Frontal cortex (tissue), 3 donors: ENCODE measurements at regions not wholly inside any gene's neighbourhood (a gene's known extent, or its start where the extent isn't known, plus 50 kb on each side); places are given as distances from the start of the nearest gene placed in this dataset.
A peak's percentile ranks its signal among the peaks of the same experiment; 100 is the strongest.

ENCODE experiments used
- DNase-seq, 2 donors: peaks; one replicate each; pipeline ENCODE4 v3.0.0; 2012; ENCODE audit warnings: low spot score in 2 of 2
- FAIRE-seq: peaks from 2 replicates; lab custom pipeline; 2012; peaks lifted over from hg19 to GRCh38; lab: Jason Lieb, UNC
- donor health status: control.
- donor health status: control.
- donor health status: control.

GRCh38 chrX:106331606-106332005 lies 163.5 kb downstream of the PWWP3B start:
- DNase-seq (no peak), FAIRE-seq (no peak)

- FAIRE-seq, result no peak
Measured at GRCh38 chrX:106341823-106342222, 173.7 kb downstream of the PWWP3B start.

GRCh38 chrX:106356580-106356979 lies 188.5 kb downstream of the PWWP3B start:
- DNase-seq, result no peak
- no peak for FAIRE-seq

More at GRCh38 chrX:106341823-106342222, 173.7 kb downstream of the PWWP3B start:
- no peak for DNase-seq

GRCh38 chrX:106363214-106363613 lies 195.1 kb downstream of the PWWP3B start:
- no peak for FAIRE-seq
- no peak for DNase-seq

GRCh38 chrX:106378616-106379015 lies 210.5 kb downstream of the PWWP3B start:
- DNase-seq (no peak), FAIRE-seq (no peak)

GRCh38 chrX:106391284-106391911 lies 220.4 kb upstream of the RADX start:
- FAIRE-seq, result no peak

GRCh38 chrX:106392346-106392745 lies 219.4 kb upstream of the RADX start:
- FAIRE-seq (no peak), DNase-seq (no peak)

More at GRCh38 chrX:106391284-106391911, 220.4 kb upstream of the RADX start:
- DNase-seq, result no peak

- FAIRE-seq (no peak), DNase-seq (no peak)
Measured at GRCh38 chrX:106397788-106398538, 213.8 kb upstream of the RADX start.

GRCh38 chrX:106401965-106402559 lies 209.7 kb upstream of the RADX start:
- DNase-seq (no peak), FAIRE-seq (no peak)

- DNase-seq (peak in 1 of 2 donors; percentile 6), FAIRE-seq (no peak)
Measured at GRCh38 chrX:106404512-106404911, 207.3 kb upstream of the RADX start.

- no peak for FAIRE-seq
- no peak for DNase-seq
Measured at GRCh38 chrX:106415276-106415895, 196.4 kb upstream of the RADX start.

- FAIRE-seq (no peak), DNase-seq (no peak)
Measured at GRCh38 chrX:106436691-106437090, 175.1 kb upstream of the RADX start.

- DNase-seq, result no peak
Measured at GRCh38 chrX:106437407-106437806, 174.4 kb upstream of the RADX start.

GRCh38 chrX:106450405-106450804 lies 161.4 kb upstream of the RADX start:
- DNase-seq (no peak), FAIRE-seq (no peak)

More at GRCh38 chrX:106437407-106437806, 174.4 kb upstream of the RADX start:
- FAIRE-seq, result no peak

GRCh38 chrX:106451933-106452332 lies 159.8 kb upstream of the RADX start:
- FAIRE-seq (no peak), DNase-seq (no peak)

GRCh38 chrX:106454991-106455390 lies 156.8 kb upstream of the RADX start:
- FAIRE-seq (no peak), DNase-seq (no peak)

GRCh38 chrX:106457802-106458201 lies 154.0 kb upstream of the RADX start:
- FAIRE-seq (no peak), DNase-seq (no peak)

GRCh38 chrX:106467422-106467821 lies 144.4 kb upstream of the RADX start:
- no peak for DNase-seq
- no peak for FAIRE-seq

GRCh38 chrX:106467943-106468342 lies 143.8 kb upstream of the RADX start:
- no peak for FAIRE-seq
- no peak for DNase-seq

- FAIRE-seq, result no peak
Measured at GRCh38 chrX:106468433-106468832, 143.3 kb upstream of the RADX start.

GRCh38 chrX:106479920-106480319 lies 131.9 kb upstream of the RADX start:
- no peak for DNase-seq
- no peak for FAIRE-seq

More at GRCh38 chrX:106468433-106468832, 143.3 kb upstream of the RADX start:
- DNase-seq, result no peak
